ENCODE measurements at regions not wholly inside any gene's neighbourhood (a gene's known extent, or its start where the extent isn't known, plus 50 kb on each side); places are given as distances from the start of the nearest gene placed in this dataset.

- TF ChIP-seq CTCF (IDR thresholded peaks at IDR 0.05) (no peak), ZFX (IDR thresholded peaks at IDR 0.05; ENCODE audit: borderline replicate concordance) (no peak)
These were observed 545.2 kb upstream of the CADM1 start for GRCh38 chr11:116049383-116049782.

Data from 22Rv1 (cell line).